Urinary bladder (tissue), 3 donors: ENCODE measurements at regions not wholly inside any gene's neighbourhood (a gene's known extent, or its start where the extent isn't known, plus 50 kb on each side); places are given as distances from the start of the nearest gene placed in this dataset.
"Not testable (repeated sequence)": the region's sequence is repeated elsewhere in the genome, so short reads cannot be mapped to it uniquely, and the experiment has no call there.

Source experiments
- DNase-seq: peaks from one replicate; pipeline ENCODE4 v3.0.0-alpha.2; 2015; ENCODE audit errors: extremely low spot score
- H3K27ac ChIP-seq: one replicate; pipeline ENCODE4 v1.5.1; 2013; ENCODE audit warnings: low read depth, mild to moderate bottlenecking, moderate library complexity
- H3K36me3 ChIP-seq: one replicate; pipeline ENCODE4 v1.6.1; 2013; ENCODE audit warnings: mild to moderate bottlenecking, moderate library complexity; ENCODE audit not compliant: insufficient read depth
- H3K4me1 ChIP-seq: one replicate; pipeline ENCODE4 v1.6.1; 2013; ENCODE audit warnings: mild to moderate bottlenecking, moderate library complexity; ENCODE audit not compliant: insufficient read depth
- H3K4me3 ChIP-seq: one replicate; pipeline ENCODE4 v1.5.1; 2013; ENCODE audit warnings: low read depth, low read length
- WGBS: extraction: QIAGEN DNeasy Blood & Tissue Kit; methylation state at CpG from one replicate; pipeline ENCODE4 v1.1.7; 2013; 5-methylcytosine and 5-hydroxymethylcytosine counted together
- donor health status: healthy with polysubstance abuse.
- donor health status: healthy.

GRCh38 chr7:55715247-55715867, 143.1 kb upstream of the VOPP1 start:
- DNase-seq, H3K27ac ChIP-seq: not testable (repeated sequence)
- WGBS: 59% methylated on average over 5 of the region's 5 CpGs

GRCh38 chr7:55714370-55714769, 142.1 kb upstream of the VOPP1 start:
- H3K27ac ChIP-seq, H3K36me3 ChIP-seq, H3K4me1 ChIP-seq, H3K4me3 ChIP-seq, DNase-seq: not testable (repeated sequence)
- 64% methylated on average over 2 of the region's 2 CpGs for WGBS

More at GRCh38 chr7:55715247-55715867, 143.1 kb upstream of the VOPP1 start:
- H3K4me3 ChIP-seq, H3K4me1 ChIP-seq, H3K36me3 ChIP-seq: not testable (repeated sequence)

- H3K4me3 ChIP-seq, DNase-seq, H3K4me1 ChIP-seq, H3K36me3 ChIP-seq, H3K27ac ChIP-seq: not testable (repeated sequence)
- WGBS: 95% methylated on average over 2 of the region's 2 CpGs
These were observed 138.0 kb upstream of the VOPP1 start for GRCh38 chr7:55710312-55710711.

GRCh38 chr7:55708028-55708427, 135.7 kb upstream of the VOPP1 start:
- WGBS: 56% methylated on average over 6 of the region's 6 CpGs
- H3K36me3 ChIP-seq, H3K4me1 ChIP-seq, DNase-seq, H3K27ac ChIP-seq, H3K4me3 ChIP-seq: not testable (repeated sequence)

- DNase-seq, H3K27ac ChIP-seq, H3K4me1 ChIP-seq, H3K36me3 ChIP-seq, H3K4me3 ChIP-seq: not testable (repeated sequence)
- 63% methylated on average over 1 of the region's 3 CpGs for WGBS
These were observed 135.1 kb upstream of the VOPP1 start for GRCh38 chr7:55707410-55707809.

- not testable (repeated sequence) for H3K36me3 ChIP-seq, H3K4me3 ChIP-seq, H3K4me1 ChIP-seq, H3K27ac ChIP-seq, DNase-seq
- WGBS: 90% methylated on average over 5 of the region's 5 CpGs
These were observed 134.3 kb upstream of the VOPP1 start for GRCh38 chr7:55706451-55707195.

- not testable (repeated sequence) for DNase-seq, H3K4me3 ChIP-seq, H3K4me1 ChIP-seq, H3K36me3 ChIP-seq, H3K27ac ChIP-seq
- WGBS: 89% methylated on average over 5 of the region's 5 CpGs
These were observed 133.6 kb upstream of the VOPP1 start for GRCh38 chr7:55705728-55706450.

- not testable (repeated sequence) for H3K27ac ChIP-seq, H3K4me1 ChIP-seq, H3K36me3 ChIP-seq, H3K4me3 ChIP-seq, DNase-seq
- 37% methylated on average over 6 of the region's 6 CpGs for WGBS
These were observed 130.5 kb upstream of the VOPP1 start for GRCh38 chr7:55702831-55703230.

GRCh38 chr7:55699450-55699842, 127.1 kb upstream of the VOPP1 start:
- not testable (repeated sequence) for H3K36me3 ChIP-seq, H3K4me1 ChIP-seq, DNase-seq, H3K27ac ChIP-seq, H3K4me3 ChIP-seq
- WGBS: 85% methylated on average over 5 of the region's 5 CpGs

- not testable (repeated sequence) for DNase-seq
These were observed 126.5 kb upstream of the VOPP1 start for GRCh38 chr7:55698607-55699449.

GRCh38 chr7:55695893-55696701, 123.8 kb upstream of the VOPP1 start:
- WGBS: 18% methylated on average over 5 of the region's 6 CpGs
- H3K4me1 ChIP-seq, H3K27ac ChIP-seq, H3K4me3 ChIP-seq, H3K36me3 ChIP-seq: not testable (repeated sequence)
- peak; percentile 45 for DNase-seq

More at GRCh38 chr7:55698607-55699449, 126.5 kb upstream of the VOPP1 start:
- not testable (repeated sequence) for H3K36me3 ChIP-seq, H3K4me3 ChIP-seq, H3K4me1 ChIP-seq, H3K27ac ChIP-seq
- WGBS: 84% methylated on average over 14 of the region's 14 CpGs

- not testable (repeated sequence) for H3K27ac ChIP-seq, DNase-seq, H3K4me3 ChIP-seq, H3K36me3 ChIP-seq, H3K4me1 ChIP-seq
- 67% methylated on average over 5 of the region's 5 CpGs for WGBS
These were observed 122.2 kb upstream of the VOPP1 start for GRCh38 chr7:55694484-55694883.
